AG09309 (cell line): ENCODE measurements at regions not wholly inside any gene's neighbourhood (a gene's known extent, or its start where the extent isn't known, plus 50 kb on each side); places are given as distances from the start of the nearest gene placed in this dataset.

Source experiments
- DNase-seq: peaks from one replicate; pipeline ENCODE4 v3.0.0-alpha.2; 2010; ENCODE audit warnings: low read depth
- H3K4me3 ChIP-seq: 2 replicates; pipeline ENCODE4 v1.5.1; 2011; ENCODE audit warnings: mild to moderate bottlenecking, low read depth, low read length, moderate library complexity; ENCODE audit not compliant: control insufficient read depth
- CTCF ChIP-seq: IDR thresholded peaks from 2 replicates; pipeline ENCODE4 v1.5.1; 2011; ENCODE audit warnings: mild to moderate bottlenecking, low read depth, low read length, inconsistent platforms; ENCODE audit not compliant: insufficient read depth, control insufficient read depth; ENCODE audit errors: missing control alignments

GRCh38 chr13:40178130-40178529 is 488.3 kb downstream of the FOXO1 start:
- no peak for DNase-seq
- TF ChIP-seq CTCF: no peak
- H3K4me3 ChIP-seq: no peak overlapping the region

DNA sequence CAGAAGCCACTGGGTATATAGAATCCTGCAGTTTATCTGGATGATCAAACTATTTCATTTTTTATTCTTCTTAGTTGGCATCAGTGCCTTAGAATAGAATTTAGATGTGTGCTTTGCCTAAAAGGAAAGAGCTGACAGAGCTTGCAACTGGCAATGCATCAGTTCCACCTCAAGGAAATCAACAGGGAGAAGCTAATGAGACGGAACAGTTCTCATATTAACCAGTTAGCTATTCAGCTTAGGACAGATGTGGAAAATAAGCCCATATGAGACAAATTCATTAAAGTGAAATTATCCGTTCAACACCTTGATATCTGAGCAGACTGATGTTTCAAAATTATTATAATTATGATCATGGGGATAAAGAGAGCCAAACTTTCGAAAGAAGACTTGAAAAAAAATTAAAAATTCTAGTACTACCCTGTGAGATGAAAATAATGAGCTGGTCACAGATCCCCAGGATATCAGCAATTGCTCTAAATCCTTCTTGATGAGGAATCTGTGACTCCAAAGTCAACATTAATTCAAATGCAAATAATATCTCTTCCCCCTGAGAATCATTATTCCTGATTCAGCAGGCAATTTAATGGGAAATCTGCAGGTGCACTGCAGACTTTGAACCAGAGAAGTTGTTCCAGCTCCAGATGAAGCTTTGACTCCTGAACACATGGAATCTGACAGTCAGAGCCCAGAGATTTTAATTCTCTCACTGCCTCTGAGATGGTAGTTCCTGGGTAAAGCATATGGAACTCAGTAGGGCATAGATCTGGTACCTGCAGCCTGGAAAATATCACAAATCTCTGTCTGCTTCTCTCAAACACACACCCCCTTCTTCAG is 486.8 kb downstream of the FOXO1 start:
- no peak for TF ChIP-seq CTCF
- DNase-seq: no peak
- H3K4me3 ChIP-seq: no peak overlapping the region

DNA sequence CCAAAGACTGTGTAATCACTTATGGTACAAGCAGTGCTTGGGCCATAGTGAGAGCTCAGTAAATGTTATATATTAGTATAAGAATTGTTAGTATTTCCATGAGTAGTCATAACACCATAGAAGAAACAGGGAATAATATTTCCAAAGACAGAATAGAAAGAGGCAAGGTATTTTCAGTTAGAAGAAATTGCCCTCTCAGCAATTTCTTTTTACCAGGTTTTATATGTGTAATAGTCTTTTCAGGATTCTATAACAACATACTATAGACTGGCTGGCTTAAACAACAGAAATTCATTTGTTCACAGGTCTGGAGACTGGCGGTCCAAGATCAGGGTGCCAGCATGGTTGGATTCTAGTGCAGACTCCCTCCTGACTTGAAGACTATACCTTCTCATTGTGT is 485.7 kb downstream of the FOXO1 start:
- DNase-seq: no peak
- no peak for TF ChIP-seq CTCF

GRCh38 chr13:40181203-40181845 is 485.1 kb downstream of the FOXO1 start:
- TF ChIP-seq CTCF: no peak
- peak; percentile 18 for DNase-seq

More for the DNA sequence above, 485.7 kb downstream of the FOXO1 start:
- no peak overlapping the region for H3K4me3 ChIP-seq

DNA sequence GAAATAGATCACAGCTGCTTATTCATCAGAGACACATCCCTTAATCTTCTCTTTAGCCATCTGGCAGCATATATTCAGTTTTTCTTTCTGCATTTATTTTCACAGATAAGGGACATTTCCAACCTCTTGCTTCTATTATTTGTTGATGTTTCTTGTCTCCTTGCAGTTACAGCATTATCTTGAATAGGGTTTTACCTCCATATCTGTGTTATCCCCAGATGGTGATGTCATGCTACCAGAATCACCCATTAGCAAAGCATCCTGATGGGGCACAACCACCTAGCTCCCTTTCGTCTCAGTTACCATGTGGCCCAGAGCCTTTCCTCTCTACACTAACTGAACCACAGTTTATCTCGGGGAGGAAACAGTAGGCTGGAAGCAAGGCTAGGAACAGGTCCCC is 483.9 kb downstream of the FOXO1 start:
- H3K4me3 ChIP-seq: no peak overlapping the region
- no peak for TF ChIP-seq CTCF
- no peak for DNase-seq

More at GRCh38 chr13:40181203-40181845, 485.1 kb downstream of the FOXO1 start:
- no peak overlapping the region for H3K4me3 ChIP-seq

GRCh38 chr13:40185414-40185813 is 481.0 kb downstream of the FOXO1 start:
- no peak for TF ChIP-seq CTCF
- no peak for DNase-seq
- no peak overlapping the region for H3K4me3 ChIP-seq
